Neural cell (in vitro differentiated cells): ENCODE measurements at regions not wholly inside any gene's neighbourhood (a gene's known extent, or its start where the extent isn't known, plus 50 kb on each side); places are given as distances from the start of the nearest gene placed in this dataset.

Experiments used
- H2AFZ ChIP-seq: fragments of 200-600, 300-800 bp; sonication (generic), shearing (Covaris generic); 2 replicates; pipeline ENCODE4 v1.6.0; 2014; ENCODE audit warnings: low read depth, mild to moderate bottlenecking, antibody characterized with exemption, low read length, moderate library complexity
- H3F3A ChIP-seq: fragments of 200-600 bp; shearing (Covaris generic); 2 replicates; pipeline ENCODE4 v1.6.1; 2016; ENCODE audit warnings: mild to moderate bottlenecking, moderate library complexity, mixed read lengths, antibody characterized with exemption, low read length; ENCODE audit not compliant: insufficient read depth, poor library complexity, severe bottlenecking
- H3K27ac ChIP-seq: fragments of 200-600, 300-800 bp; sonication (generic), shearing (Covaris generic); 2 replicates; pipeline ENCODE4 v1.5.1; 2014; ENCODE audit warnings: mild to moderate bottlenecking, low read length, moderate library complexity
- H3K27me3 ChIP-seq: fragments of 300-800, 200-600 bp; sonication (generic), shearing (Covaris generic); 2 replicates; pipeline ENCODE4 v1.6.0; 2014; ENCODE audit warnings: mild to moderate bottlenecking, low read depth, low read length, moderate library complexity; ENCODE audit not compliant: insufficient read depth
- H3K36me3 ChIP-seq: fragments of 300-800, 200-600 bp; sonication (generic), shearing (Covaris generic); 2 replicates; pipeline ENCODE4 v1.5.1; 2014; ENCODE audit warnings: mild to moderate bottlenecking, antibody characterized with exemption, low read length, moderate library complexity; ENCODE audit not compliant: insufficient read depth
- H3K4me2 ChIP-seq: fragments of 300-800, 200-600 bp; sonication (generic), shearing (Covaris generic); 2 replicates; pipeline ENCODE4 v1.6.0; 2014; ENCODE audit warnings: mild to moderate bottlenecking, low read length
- H3K4me3 ChIP-seq: fragments of 300-800, 200-600 bp; sonication (generic), shearing (Covaris generic); 2 replicates; pipeline ENCODE4 v1.5.1; 2014; ENCODE audit warnings: mild to moderate bottlenecking, low read length, moderate library complexity
- H3K79me2 ChIP-seq: fragments of 200-600 bp; shearing (Covaris generic); replicated peaks from 2 replicates; pipeline ENCODE4 v1.6.0; 2014; ENCODE audit warnings: mild to moderate bottlenecking, low read length, moderate library complexity; ENCODE audit not compliant: insufficient read depth
- H3K9ac ChIP-seq: fragments of 300-800, 200-600 bp; sonication (generic), shearing (Covaris generic); 2 replicates; pipeline ENCODE4 v1.6.1; 2016; ENCODE audit warnings: mild to moderate bottlenecking, low read length, mixed read lengths
- H3K9me2 ChIP-seq: fragments of 200-600 bp; shearing (Covaris generic); 2 replicates; pipeline ENCODE4 v1.6.1; 2016; ENCODE audit warnings: mild to moderate bottlenecking, low read length, mixed read lengths; ENCODE audit not compliant: insufficient read depth
- H3K9me3 ChIP-seq: fragments of 200-600, 300-800 bp; sonication (generic), shearing (Covaris generic); 2 replicates; pipeline ENCODE4 v1.6.1; 2016; ENCODE audit warnings: mild to moderate bottlenecking, mixed run types, low read length, moderate library complexity, mixed read lengths
- H4K20me1 ChIP-seq: fragments of 200-600 bp; shearing (Covaris generic); 2 replicates; pipeline ENCODE4 v1.6.1; 2016; ENCODE audit warnings: mild to moderate bottlenecking, mixed run types; ENCODE audit not compliant: insufficient read depth
- CTCF ChIP-seq: fragments of 450-650 bp; IDR thresholded peaks from 2 replicates; pipeline ENCODE4 v1.5.1; 2014; ENCODE audit warnings: antibody characterized with exemption, mild to moderate bottlenecking, moderate library complexity; ENCODE audit not compliant: poor library complexity, severe bottlenecking
- EP300 ChIP-seq: fragments of 450-650 bp; conservative IDR thresholded peaks from 2 replicates; pipeline ENCODE4 v1.6.1; 2014; ENCODE audit warnings: antibody characterized with exemption, mild to moderate bottlenecking, moderate library complexity; ENCODE audit not compliant: poor library complexity, severe bottlenecking
- EZH2 ChIP-seq: fragments of 200-600, 300-800 bp; shearing (Covaris generic), sonication (generic); IDR thresholded peaks from 2 replicates; pipeline ENCODE4 v1.6.1; 2014; ENCODE audit warnings: antibody characterized with exemption, low read length, borderline replicate concordance, mild to moderate bottlenecking; ENCODE audit not compliant: insufficient read depth, poor library complexity, severe bottlenecking
- MXI1 ChIP-seq: fragments of 450-650 bp; conservative IDR thresholded peaks from 2 replicates; pipeline ENCODE4 v1.6.1; 2014; ENCODE audit warnings: antibody characterized with exemption, mild to moderate bottlenecking; ENCODE audit not compliant: poor library complexity, severe bottlenecking
- POLR2AphosphoS5 ChIP-seq: IDR thresholded peaks from 2 replicates; pipeline ENCODE4 v1.6.1; 2012
- RAD21 ChIP-seq: fragments of 450-650 bp; conservative IDR thresholded peaks from 2 replicates; pipeline ENCODE4 v1.6.1; 2014; ENCODE audit warnings: antibody characterized with exemption, mild to moderate bottlenecking, moderate library complexity
- REST ChIP-seq: IDR thresholded peaks from 2 replicates; pipeline ENCODE4 v1.6.1; 2012; ENCODE audit warnings: borderline replicate concordance
- SMC3 ChIP-seq: fragments of 450-650 bp; conservative IDR thresholded peaks from 2 replicates; pipeline ENCODE4 v1.6.1; 2014; ENCODE audit warnings: antibody characterized with exemption, mild to moderate bottlenecking, moderate library complexity; ENCODE audit not compliant: poor library complexity
- TAF1 ChIP-seq: IDR thresholded peaks from 2 replicates; pipeline ENCODE4 v1.6.1; 2012; ENCODE audit warnings: low read depth

DNA sequence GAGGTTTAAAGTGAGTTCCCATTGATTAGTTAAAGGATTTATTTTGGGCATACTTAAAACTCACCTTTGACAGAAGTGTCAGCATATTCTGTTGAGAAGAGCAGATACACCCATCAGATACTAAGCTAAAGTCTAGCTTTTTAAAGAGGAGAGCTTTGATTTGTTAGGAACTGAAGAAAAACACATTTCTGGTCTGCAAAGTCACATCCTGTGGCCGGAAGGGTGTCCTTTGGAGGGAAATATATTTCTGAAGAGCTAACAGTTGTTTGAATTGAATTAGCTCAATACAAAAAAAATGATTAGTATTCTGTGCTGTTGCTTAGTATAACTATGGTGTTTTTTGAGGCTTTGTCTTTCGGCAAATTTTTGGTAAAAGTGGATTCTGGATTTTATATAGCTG lies 302.7 kb downstream of the RFPL4B start:
- Histone ChIP-seq H3F3A (no peaks in the 10 kb centered on the region), H3K9me2 (no peaks in the 10 kb centered on the region)

DNA sequence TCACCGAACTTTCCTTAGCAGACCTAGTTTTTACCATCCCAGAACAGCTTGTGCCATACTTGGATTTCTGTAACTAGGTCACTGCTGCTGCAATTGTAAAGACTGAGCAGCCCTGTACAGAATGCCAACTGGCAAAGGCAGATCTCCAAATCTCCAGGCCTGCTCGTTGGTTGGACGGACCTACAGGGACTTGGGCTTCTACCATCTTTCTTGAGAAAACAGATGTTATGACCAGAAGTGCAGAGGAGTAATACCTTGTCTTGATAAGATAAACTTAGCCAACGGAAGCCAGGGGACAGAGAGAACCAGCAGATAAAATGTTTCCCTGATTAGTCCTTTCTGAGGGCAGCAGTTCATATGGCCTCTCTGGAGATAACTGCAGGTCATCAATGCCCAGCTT lies 304.1 kb downstream of the RFPL4B start:
- no peaks in the 10 kb centered on the region for H3K27me3 ChIP-seq

More for the DNA sequence above, 302.7 kb downstream of the RFPL4B start:
- Histone ChIP-seq H3K4me2 (no peak overlapping the region), H3K4me3 (no peak overlapping the region), H3K9me3 (no peaks in the 10 kb centered on the region), H3K27ac (no peak overlapping the region), H3K9ac (no peak overlapping the region), H2AFZ (no peak overlapping the region), H4K20me1 (no peaks in the 10 kb centered on the region), H3K36me3 (no peaks in the 10 kb centered on the region), H3K27me3 (no peaks in the 10 kb centered on the region), H3K79me2 (no peaks in the 10 kb centered on the region)
- TF ChIP-seq RAD21 (no peak), TAF1 (no peak), EZH2 (no peak), POLR2AphosphoS5 (no peak), REST (no peak)

More for the DNA sequence above, 304.1 kb downstream of the RFPL4B start:
- no peak overlapping the region for H2AFZ ChIP-seq
- no peaks in the 10 kb centered on the region for H3K9me3 ChIP-seq
- no peak overlapping the region for H3K9ac ChIP-seq
- no peaks in the 10 kb centered on the region for H3K79me2 ChIP-seq
- no peak overlapping the region for H3K4me3 ChIP-seq
- no peaks in the 10 kb centered on the region for H3F3A ChIP-seq
- no peak overlapping the region for H3K27ac ChIP-seq
- no peak overlapping the region for H3K4me2 ChIP-seq
- no peaks in the 10 kb centered on the region for H3K9me2 ChIP-seq
- no peak for TF ChIP-seq POLR2AphosphoS5
- no peak for TF ChIP-seq REST
- no peak for TF ChIP-seq EP300
- no peak for TF ChIP-seq TAF1
- TF ChIP-seq SMC3 = no peak
- no peak for TF ChIP-seq RAD21
- no peak for TF ChIP-seq MXI1
- no peak for TF ChIP-seq EZH2
- no peak for TF ChIP-seq CTCF
- no peaks in the 10 kb centered on the region for H3K36me3 ChIP-seq
- H4K20me1 ChIP-seq = no peaks in the 10 kb centered on the region
